Adipocyte (in vitro differentiated cells): ENCODE measurements at regions not wholly inside any gene's neighbourhood (a gene's known extent, or its start where the extent isn't known, plus 50 kb on each side); places are given as distances from the start of the nearest gene placed in this dataset.

Source experiments
- DNase-seq: peaks from one replicate; pipeline ENCODE4 v3.0.0-alpha.2; 2015; ENCODE audit warnings: low read depth
- H3K27me3 ChIP-seq: replicated peaks from 2 replicates; pipeline ENCODE4 v1.7.0; 2013; ENCODE audit warnings: mild to moderate bottlenecking, low read length, moderate library complexity; ENCODE audit not compliant: control insufficient read depth, insufficient read depth
- H3K36me3 ChIP-seq: 2 replicates; pipeline ENCODE4 v1.7.0; 2013; ENCODE audit warnings: low read length, mild to moderate bottlenecking, moderate library complexity; ENCODE audit not compliant: control insufficient read depth, insufficient read depth, severe bottlenecking
- H3K4me1 ChIP-seq: 2 replicates; pipeline ENCODE4 v1.7.0; 2013; ENCODE audit warnings: mild to moderate bottlenecking, low read length, moderate library complexity; ENCODE audit not compliant: control insufficient read depth, insufficient read depth
- H3K4me3 ChIP-seq: 2 replicates; pipeline ENCODE4 v1.7.0; 2013; ENCODE audit warnings: mild to moderate bottlenecking, low read length, moderate library complexity
- H3K9ac ChIP-seq: 2 replicates; pipeline ENCODE4 v1.7.0; 2013; ENCODE audit warnings: mild to moderate bottlenecking, low read length, moderate library complexity
- H3K9me3 ChIP-seq: 2 replicates; pipeline ENCODE4 v1.7.0; 2013; ENCODE audit warnings: mild to moderate bottlenecking, low read length, moderate library complexity; ENCODE audit not compliant: control insufficient read depth

- no peaks in the 10 kb centered on the region for H3K36me3 ChIP-seq
- H3K4me1 ChIP-seq = no peaks in the 10 kb centered on the region
- peaks cover 7% of the 10 kb centered on the region for H3K27me3 ChIP-seq
- H3K9ac ChIP-seq = no peak overlapping the region
- no peak for DNase-seq
- no peak overlapping the region for H3K4me3 ChIP-seq
- H3K9me3 ChIP-seq = no peaks in the 10 kb centered on the region
Measured at GRCh38 chr21:45338311-45339017, 50.8 kb upstream of the POFUT2 start.

GRCh38 chr21:45339421-45340402 is 52.0 kb upstream of the POFUT2 start:
- H3K4me3 ChIP-seq = no peak overlapping the region
- no peaks in the 10 kb centered on the region for H3K36me3 ChIP-seq
- H3K9ac ChIP-seq = no peak overlapping the region
- H3K4me1 ChIP-seq = no peaks in the 10 kb centered on the region
- DNase-seq = no peak
- no peaks in the 10 kb centered on the region for H3K9me3 ChIP-seq
- peaks cover 4% of the 10 kb centered on the region for H3K27me3 ChIP-seq

GRCh38 chr21:45340515-45340914 is 52.8 kb upstream of the POFUT2 start:
- H3K4me3 ChIP-seq = no peak overlapping the region
- no peak overlapping the region for H3K9ac ChIP-seq
- no peaks in the 10 kb centered on the region for H3K9me3 ChIP-seq
- no peaks in the 10 kb centered on the region for H3K4me1 ChIP-seq
- no peak for DNase-seq
- peaks cover 4% of the 10 kb centered on the region for H3K27me3 ChIP-seq
- no peaks in the 10 kb centered on the region for H3K36me3 ChIP-seq

- Histone ChIP-seq H3K27me3 (peaks cover 4% of the 10 kb centered on the region), H3K9me3 (no peaks in the 10 kb centered on the region), H3K4me1 (no peaks in the 10 kb centered on the region), H3K4me3 (no peak overlapping the region), H3K9ac (no peak overlapping the region), H3K36me3 (no peaks in the 10 kb centered on the region)
- DNase-seq = no peak
Measured at GRCh38 chr21:45341261-45341660, 53.6 kb upstream of the POFUT2 start.

- peaks cover 4% of the 10 kb centered on the region for H3K27me3 ChIP-seq
- no peak overlapping the region for H3K4me3 ChIP-seq
- H3K9ac ChIP-seq = no peak overlapping the region
- no peaks in the 10 kb centered on the region for H3K9me3 ChIP-seq
- H3K4me1 ChIP-seq = no peaks in the 10 kb centered on the region
- DNase-seq = no peak
- no peaks in the 10 kb centered on the region for H3K36me3 ChIP-seq
Measured at GRCh38 chr21:45341779-45342178, 54.1 kb upstream of the POFUT2 start.

- H3K4me3 ChIP-seq = no peak overlapping the region
- no peak for DNase-seq
- H3K9me3 ChIP-seq = no peaks in the 10 kb centered on the region
- peaks cover 10% of the 10 kb centered on the region for H3K27me3 ChIP-seq
- H3K4me1 ChIP-seq = no peaks in the 10 kb centered on the region
- H3K9ac ChIP-seq = no peak overlapping the region
- no peaks in the 10 kb centered on the region for H3K36me3 ChIP-seq
Measured at GRCh38 chr21:45343891-45344290, 56.2 kb upstream of the POFUT2 start.

GRCh38 chr21:45344576-45344975 is 56.9 kb upstream of the POFUT2 start:
- Histone ChIP-seq H3K4me3 (no peak overlapping the region), H3K9ac (no peak overlapping the region)
- DNase-seq = no peak

GRCh38 chr21:45347048-45347711 is 57.8 kb upstream of the COL18A1 start:
- no peaks in the 10 kb centered on the region for H3K9me3 ChIP-seq
- peaks cover 15% of the 10 kb centered on the region for H3K4me1 ChIP-seq
- peaks cover 6% of the 10 kb centered on the region for H3K27me3 ChIP-seq
- H3K9ac ChIP-seq = no peak overlapping the region
- no peak for DNase-seq
- no peaks in the 10 kb centered on the region for H3K36me3 ChIP-seq
- no peak overlapping the region for H3K4me3 ChIP-seq

More at GRCh38 chr21:45344576-45344975, 56.9 kb upstream of the POFUT2 start:
- no peaks in the 10 kb centered on the region for H3K9me3 ChIP-seq
- peaks cover 5% of the 10 kb centered on the region for H3K4me1 ChIP-seq
- H3K36me3 ChIP-seq = no peaks in the 10 kb centered on the region
- H3K27me3 ChIP-seq = peaks cover 10% of the 10 kb centered on the region

- H3K4me1 ChIP-seq = peaks cover 15% of the 10 kb centered on the region
- DNase-seq = no peak
- peaks cover 6% of the 10 kb centered on the region for H3K27me3 ChIP-seq
- H3K4me3 ChIP-seq = no peak overlapping the region
- no peaks in the 10 kb centered on the region for H3K9me3 ChIP-seq
- H3K9ac ChIP-seq = no peak overlapping the region
- no peaks in the 10 kb centered on the region for H3K36me3 ChIP-seq
Measured at GRCh38 chr21:45347712-45348499, 57.1 kb upstream of the COL18A1 start.

GRCh38 chr21:45348591-45349327 is 56.2 kb upstream of the COL18A1 start:
- no peak for DNase-seq
- Histone ChIP-seq H3K27me3 (peaks cover 6% of the 10 kb centered on the region), H3K9me3 (no peaks in the 10 kb centered on the region), H3K4me3 (no peak overlapping the region), H3K4me1 (peaks cover 15% of the 10 kb centered on the region), H3K36me3 (no peaks in the 10 kb centered on the region), H3K9ac (no peak overlapping the region)
